ENCODE measurements at regions not wholly inside any gene's neighbourhood (a gene's known extent, or its start where the extent isn't known, plus 50 kb on each side); places are given as distances from the start of the nearest gene placed in this dataset.

DNA sequence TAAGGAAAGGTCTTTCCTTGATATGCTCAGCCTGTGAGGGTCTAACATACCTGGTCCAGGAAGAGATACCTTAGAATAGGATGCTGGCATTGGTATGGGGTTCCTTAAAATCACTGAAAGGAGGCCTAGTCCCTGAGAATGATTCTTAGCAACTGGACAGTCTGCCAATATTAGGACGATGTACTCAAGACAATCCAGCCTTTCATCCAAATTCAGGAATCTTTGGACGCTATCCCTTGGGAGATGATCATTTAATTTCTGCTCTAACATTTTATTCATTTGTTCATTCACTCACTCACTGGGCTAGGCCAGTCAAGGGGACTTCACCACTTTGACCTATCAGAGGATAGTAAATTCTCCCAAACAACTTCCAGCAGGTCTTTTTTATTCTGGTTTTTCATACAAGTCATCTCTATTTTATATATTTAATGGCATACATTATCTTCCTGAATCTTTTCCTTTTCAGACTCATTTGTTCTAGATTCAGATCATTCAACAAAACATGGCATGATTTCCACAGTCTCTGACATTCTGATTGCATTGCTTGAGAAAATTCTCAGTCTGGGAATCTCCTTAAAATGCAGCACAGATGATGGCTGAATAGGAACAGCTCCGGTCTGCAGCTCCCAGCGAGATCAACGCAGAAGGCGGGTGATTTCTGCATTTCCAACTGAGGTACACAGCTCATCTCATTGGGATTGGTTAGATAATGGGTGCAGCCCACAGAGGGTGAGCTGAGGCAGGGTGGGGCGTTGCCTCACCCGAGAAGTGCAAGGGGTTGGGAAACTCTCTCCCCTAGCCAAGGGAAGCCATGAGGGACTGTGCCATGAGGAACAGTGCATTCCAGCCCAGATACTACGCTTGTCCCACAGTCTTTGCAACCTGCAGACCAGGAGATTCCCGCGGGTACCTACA, 118.0 kb upstream of the PRICKLE1 start:
- TF ChIP-seq CTCF (IDR thresholded peaks at IDR 0.05; ENCODE audit: insufficient read depth, low read length) = no peak
- TF ChIP-seq, protein P1, sequence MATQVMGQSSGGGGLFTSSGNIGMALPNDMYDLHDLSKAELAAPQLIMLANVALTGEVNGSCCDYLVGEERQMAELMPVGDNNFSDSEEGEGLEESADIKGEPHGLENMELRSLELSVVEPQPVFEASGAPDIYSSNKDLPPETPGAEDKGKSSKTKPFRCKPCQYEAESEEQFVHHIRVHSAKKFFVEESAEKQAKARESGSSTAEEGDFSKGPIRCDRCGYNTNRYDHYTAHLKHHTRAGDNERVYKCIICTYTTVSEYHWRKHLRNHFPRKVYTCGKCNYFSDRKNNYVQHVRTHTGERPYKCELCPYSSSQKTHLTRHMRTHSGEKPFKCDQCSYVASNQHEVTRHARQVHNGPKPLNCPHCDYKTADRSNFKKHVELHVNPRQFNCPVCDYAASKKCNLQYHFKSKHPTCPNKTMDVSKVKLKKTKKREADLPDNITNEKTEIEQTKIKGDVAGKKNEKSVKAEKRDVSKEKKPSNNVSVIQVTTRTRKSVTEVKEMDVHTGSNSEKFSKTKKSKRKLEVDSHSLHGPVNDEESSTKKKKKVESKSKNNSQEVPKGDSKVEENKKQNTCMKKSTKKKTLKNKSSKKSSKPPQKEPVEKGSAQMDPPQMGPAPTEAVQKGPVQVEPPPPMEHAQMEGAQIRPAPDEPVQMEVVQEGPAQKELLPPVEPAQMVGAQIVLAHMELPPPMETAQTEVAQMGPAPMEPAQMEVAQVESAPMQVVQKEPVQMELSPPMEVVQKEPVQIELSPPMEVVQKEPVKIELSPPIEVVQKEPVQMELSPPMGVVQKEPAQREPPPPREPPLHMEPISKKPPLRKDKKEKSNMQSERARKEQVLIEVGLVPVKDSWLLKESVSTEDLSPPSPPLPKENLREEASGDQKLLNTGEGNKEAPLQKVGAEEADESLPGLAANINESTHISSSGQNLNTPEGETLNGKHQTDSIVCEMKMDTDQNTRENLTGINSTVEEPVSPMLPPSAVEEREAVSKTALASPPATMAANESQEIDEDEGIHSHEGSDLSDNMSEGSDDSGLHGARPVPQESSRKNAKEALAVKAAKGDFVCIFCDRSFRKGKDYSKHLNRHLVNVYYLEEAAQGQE (IDR thresholded peaks at IDR 0.05; ENCODE audit: insufficient replicate concordance, low read depth) = no peak
- TF ChIP-seq GABPA (IDR thresholded peaks at IDR 0.05; ENCODE audit: low read depth) = no peak

Data from HL-60 (cell line).